SK-N-SH treated with all-trans-retinoic acid at 6 μM for 48 hours (cell line): ENCODE measurements at regions not wholly inside any gene's neighbourhood (a gene's known extent, or its start where the extent isn't known, plus 50 kb on each side); places are given as distances from the start of the nearest gene placed in this dataset.

Source experiments
- ATAC-seq: fragments of 200-7000 bp; cut with Tn5 transposase; 3 replicates; pipeline ENCODE4 v1.9.1; 2020; ENCODE audit warnings: mild to moderate bottlenecking, moderate library complexity
- ARNTL ChIP-seq: fragments of 450-650 bp; formaldehyde crosslinking; IDR thresholded peaks from 2 replicates; pipeline ENCODE4 v1.5.0; 2020; ENCODE audit warnings: low read depth, mild to moderate bottlenecking, moderate library complexity, borderline replicate concordance
- BACH2 ChIP-seq: fragments of 250-450 bp; sonication (Bioruptor Pico); IDR thresholded peaks from 2 replicates; pipeline ENCODE4 v1.9.0; 2021; ENCODE audit warnings: mild to moderate bottlenecking, borderline replicate concordance
- CREB5 ChIP-seq: fragments of 250-450 bp; sonication (Bioruptor Pico); IDR thresholded peaks from 2 replicates; pipeline ENCODE4 v1.5.1; 2020; ENCODE audit warnings: low read depth, mild to moderate bottlenecking, moderate library complexity
- CSDC2 ChIP-seq: fragments of 250-450 bp; sonication (Bioruptor Pico); IDR thresholded peaks from 2 replicates; pipeline ENCODE4 v1.5.0; 2020; ENCODE audit warnings: mild to moderate bottlenecking, moderate library complexity
- CSRNP3 ChIP-seq: fragments of 250-450 bp; sonication (Bioruptor Pico); IDR thresholded peaks from 2 replicates; pipeline ENCODE4 v1.5.1; 2021; ENCODE audit warnings: mild to moderate bottlenecking, moderate library complexity
- ESRRG ChIP-seq: fragments of 250-450 bp; sonication (Bioruptor Pico); IDR thresholded peaks from 2 replicates; pipeline ENCODE4 v1.6.1; 2021; ENCODE audit warnings: mild to moderate bottlenecking
- GLIS3 ChIP-seq: fragments of 250-450 bp; sonication (Bioruptor Pico); IDR thresholded peaks from 2 replicates; pipeline ENCODE4 v1.5.0; 2020; ENCODE audit warnings: mild to moderate bottlenecking, moderate library complexity
- ISL1 ChIP-seq: fragments of 250-450 bp; sonication (Bioruptor Pico); IDR thresholded peaks from 2 replicates; pipeline ENCODE4 v2.1.2; 2022; ENCODE audit warnings: mild to moderate bottlenecking, moderate library complexity
- OSR1 ChIP-seq: fragments of 250-450 bp; sonication (Bioruptor Pico); IDR thresholded peaks from 2 replicates; pipeline ENCODE4 v1.8.0; 2022; ENCODE audit warnings: moderate library complexity, mild to moderate bottlenecking, inconsistent platforms
- PATZ1 ChIP-seq: fragments of 250-450 bp; sonication (Bioruptor Pico); IDR thresholded peaks from 2 replicates; pipeline ENCODE4 v1.8.0; 2020; ENCODE audit warnings: mild to moderate bottlenecking, moderate library complexity, borderline replicate concordance
- POU6F1 ChIP-seq: fragments of 250-450 bp; sonication (Bioruptor Pico); IDR thresholded peaks from 2 replicates; pipeline ENCODE4 v1.8.0; 2021; ENCODE audit warnings: low read depth, mild to moderate bottlenecking, moderate library complexity, borderline replicate concordance
- PPARA ChIP-seq: fragments of 250-450 bp; sonication (Bioruptor Pico); IDR thresholded peaks from 2 replicates; pipeline ENCODE4 v1.5.0; 2020; ENCODE audit warnings: mild to moderate bottlenecking, borderline replicate concordance
- RARB ChIP-seq: fragments of 250-450 bp; sonication (Bioruptor Pico); IDR thresholded peaks from 2 replicates; pipeline ENCODE4 v1.8.0; 2021; ENCODE audit warnings: mild to moderate bottlenecking, moderate library complexity
- SNAI2 ChIP-seq: fragments of 250-450 bp; sonication (Bioruptor Pico); IDR thresholded peaks from 2 replicates; pipeline ENCODE4 v1.5.0; 2020; ENCODE audit warnings: mild to moderate bottlenecking, moderate library complexity
- TCF4 ChIP-seq: fragments of 250-450 bp; sonication (Bioruptor Pico); IDR thresholded peaks from 2 replicates; pipeline ENCODE4 v1.8.0; 2021; ENCODE audit warnings: mild to moderate bottlenecking, moderate library complexity, borderline replicate concordance
- TOX ChIP-seq: fragments of 250-450 bp; sonication (Bioruptor Pico); IDR thresholded peaks from 2 replicates; pipeline ENCODE4 v1.8.0; 2021; ENCODE audit warnings: mild to moderate bottlenecking, moderate library complexity, borderline replicate concordance
- TSHZ2 ChIP-seq: fragments of 250-450 bp; sonication (Bioruptor Pico); IDR thresholded peaks from 2 replicates; pipeline ENCODE4 v1.5.0; 2020; ENCODE audit warnings: mild to moderate bottlenecking, moderate library complexity
- ZC3H10 ChIP-seq: fragments of 250-450 bp; sonication (Bioruptor Pico); IDR thresholded peaks from 2 replicates; pipeline ENCODE4 v1.5.1; 2021; ENCODE audit warnings: mild to moderate bottlenecking, moderate library complexity
- ZFP3 ChIP-seq: fragments of 250-450 bp; sonication (Bioruptor Pico); IDR thresholded peaks from 2 replicates; pipeline ENCODE4 v1.5.0; 2020; ENCODE audit warnings: mild to moderate bottlenecking, moderate library complexity
- ZFP30 ChIP-seq: fragments of 450-650 bp; formaldehyde crosslinking; IDR thresholded peaks from 2 replicates; pipeline ENCODE4 v1.5.0; 2022; ENCODE audit warnings: mild to moderate bottlenecking, moderate library complexity
- ZNF565 ChIP-seq: fragments of 450-650 bp; formaldehyde crosslinking; conservative IDR thresholded peaks from 2 replicates; pipeline ENCODE4 v1.5.0; 2020; ENCODE audit warnings: low read depth, mild to moderate bottlenecking, moderate library complexity
- ZNF8 ChIP-seq: fragments of 450-650 bp; formaldehyde crosslinking; IDR thresholded peaks from 2 replicates; pipeline ENCODE4 v1.5.0; 2020; ENCODE audit warnings: mild to moderate bottlenecking, moderate library complexity

GRCh38 chr3:181052256-181052655, 62.7 kb upstream of the DNAJC19 start:
- ATAC-seq: no peak
- no peak for TF ChIP-seq ARNTL (CRISPR knock-in tag)
- TF ChIP-seq ZFP3 (CRISPR knock-in tag): no peak
- TF ChIP-seq ZNF565 (CRISPR knock-in tag): no peak
- TF ChIP-seq RARB (CRISPR knock-in tag): no peak
- TF ChIP-seq GLIS3 (CRISPR knock-in tag): no peak
- no peak for TF ChIP-seq POU6F1 (CRISPR knock-in tag)
- TF ChIP-seq ZC3H10: no peak
- TF ChIP-seq CSDC2: no peak
- TF ChIP-seq TSHZ2 (CRISPR knock-in tag): no peak
- TF ChIP-seq ZNF8 (CRISPR knock-in tag): no peak

- ATAC-seq: no peak
These were observed 61.2 kb upstream of the DNAJC19 start for GRCh38 chr3:181050738-181051137.

GRCh38 chr3:181040030-181040429, 50.5 kb upstream of the DNAJC19 start:
- ATAC-seq: no peak
- TF ChIP-seq POU6F1 (CRISPR knock-in tag) (no peak), ISL1 (CRISPR knock-in tag) (no peak), ZFP3 (CRISPR knock-in tag) (no peak), ESRRG (CRISPR knock-in tag) (no peak), CREB5 (CRISPR knock-in tag) (no peak), ZNF565 (CRISPR knock-in tag) (no peak), PPARA (CRISPR knock-in tag) (no peak), TOX (CRISPR knock-in tag) (no peak), SNAI2 (no peak), CSRNP3 (no peak), ZC3H10 (no peak), CSDC2 (no peak), PATZ1 (no peak), ZFP30 (CRISPR knock-in tag) (no peak), GLIS3 (CRISPR knock-in tag) (no peak), OSR1 (no peak), TSHZ2 (CRISPR knock-in tag) (no peak), ARNTL (CRISPR knock-in tag) (no peak), TCF4 (CRISPR knock-in tag) (no peak)

More at GRCh38 chr3:181050738-181051137, 61.2 kb upstream of the DNAJC19 start:
- TF ChIP-seq ZNF8 (CRISPR knock-in tag) (no peak), GLIS3 (CRISPR knock-in tag) (no peak), BACH2 (CRISPR knock-in tag) (no peak)
- TF ChIP-seq, all 23 proteins: peak for 0
